GOT3 (cell line): ENCODE measurements at regions not wholly inside any gene's neighbourhood (a gene's known extent, or its start where the extent isn't known, plus 50 kb on each side); places are given as distances from the start of the nearest gene placed in this dataset.

Experiments used
- DNase-seq: peaks from one replicate; lab custom pipeline; 2025; ENCODE audit warnings: mixed read lengths; lab: John Stamatoyannopoulos, UW

DNA sequence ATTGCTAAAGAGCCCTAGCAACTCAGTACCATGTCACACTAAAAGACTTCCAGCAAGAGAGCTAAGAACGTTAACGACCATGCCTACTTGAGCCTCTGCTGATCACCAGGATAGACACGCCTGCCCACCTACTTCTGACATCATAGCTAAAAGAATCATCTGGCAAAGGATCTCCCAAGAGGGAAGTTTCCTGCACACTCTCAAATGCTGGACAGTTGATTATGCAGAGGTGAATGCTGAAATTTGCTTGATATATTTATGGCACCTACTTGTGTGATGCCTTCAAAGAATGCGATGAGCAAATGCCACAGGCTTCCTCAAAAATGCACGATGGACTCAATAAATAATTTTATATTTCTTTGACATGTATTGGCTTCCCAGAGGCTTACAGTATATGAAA, 113.6 kb downstream of the GALC start:
- no peak for DNase-seq

GRCh38 chr14:87878959-87879358, 114.0 kb downstream of the GALC start:
- no peak for DNase-seq

DNA sequence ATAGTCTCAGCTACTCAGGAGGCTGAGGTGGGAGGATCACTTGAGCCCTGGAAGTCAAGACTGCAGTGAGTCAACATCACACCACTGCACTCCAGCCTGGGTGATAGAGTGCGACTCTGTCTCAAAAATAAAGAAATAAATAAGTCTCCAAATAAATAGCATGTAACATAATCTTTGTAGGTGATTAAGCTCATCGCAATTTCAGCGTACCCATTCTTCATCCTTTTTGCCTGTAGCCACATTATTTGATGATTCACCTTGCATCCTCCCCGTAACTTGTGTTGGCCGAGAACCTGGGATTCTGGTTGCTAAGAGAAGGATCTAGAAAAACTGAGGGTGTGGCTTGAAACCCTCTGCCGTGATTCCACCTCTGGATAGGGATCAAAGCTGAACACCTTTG, 115.1 kb downstream of the GALC start:
- DNase-seq: no peak

- no peak for DNase-seq
These were observed 118.3 kb downstream of the GALC start for GRCh38 chr14:87874676-87875075.

GRCh38 chr14:87873741-87874140, 119.2 kb downstream of the GALC start:
- no peak for DNase-seq

- DNase-seq: no peak
These were observed 123.1 kb downstream of the GALC start for GRCh38 chr14:87869619-87870583.

GRCh38 chr14:87868920-87869319, 124.1 kb downstream of the GALC start:
- DNase-seq: no peak

- no peak for DNase-seq
These were observed 126.9 kb downstream of the GALC start for GRCh38 chr14:87866116-87866515.

DNA sequence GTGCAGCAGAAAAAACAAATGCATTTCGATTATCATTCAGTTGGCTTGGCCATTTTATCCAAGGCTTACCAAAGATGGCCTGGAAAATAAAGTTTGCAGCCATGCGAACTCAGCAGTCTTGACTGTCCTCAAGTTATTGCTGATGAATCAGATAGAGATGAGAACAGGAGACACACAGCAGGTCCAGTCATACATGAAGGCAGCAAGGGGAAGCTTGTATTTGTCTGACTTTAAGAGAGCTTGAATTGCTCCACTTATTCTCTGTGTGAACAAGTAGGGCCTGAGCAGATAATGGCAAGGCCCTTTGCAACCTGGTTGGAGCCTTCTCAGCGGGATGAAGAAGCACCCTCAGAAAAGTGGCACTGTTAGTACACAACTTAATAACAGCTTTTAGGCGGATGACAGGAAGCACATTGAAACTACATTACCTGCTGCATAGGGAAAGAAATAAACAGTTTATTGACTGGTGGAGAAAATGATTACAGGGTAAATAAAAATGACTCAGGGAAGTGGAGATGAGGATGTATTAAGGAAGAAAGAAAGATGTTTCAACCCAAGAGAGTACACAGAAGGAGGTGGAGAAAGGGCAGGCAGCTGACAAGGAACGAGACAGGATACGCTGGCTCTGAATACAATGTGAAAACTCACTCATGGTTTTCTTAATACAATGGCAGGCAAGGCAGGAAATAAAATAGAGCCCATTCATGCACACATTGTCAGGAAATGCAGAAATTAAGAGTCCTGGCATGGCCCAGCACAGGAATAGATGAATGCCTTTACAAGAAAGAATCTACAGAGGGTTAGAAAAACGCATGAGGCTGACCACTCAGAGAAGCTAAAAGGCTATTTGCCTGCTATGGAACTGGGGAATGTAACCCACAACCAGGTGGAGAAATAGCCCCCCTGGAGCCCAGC, 128.4 kb downstream of the GALC start:
- no peak for DNase-seq

- DNase-seq: no peak
These were observed 129.9 kb downstream of the GALC start for GRCh38 chr14:87863047-87863446.

GRCh38 chr14:87852107-87852506, 140.9 kb downstream of the GALC start:
- DNase-seq: no peak

- DNase-seq: no peak
These were observed 141.8 kb downstream of the GALC start for GRCh38 chr14:87851190-87851589.

- no peak for DNase-seq
These were observed 145.7 kb downstream of the GALC start for GRCh38 chr14:87847216-87847755.

GRCh38 chr14:87840906-87841305, 152.1 kb downstream of the GALC start:
- no peak for DNase-seq

DNA sequence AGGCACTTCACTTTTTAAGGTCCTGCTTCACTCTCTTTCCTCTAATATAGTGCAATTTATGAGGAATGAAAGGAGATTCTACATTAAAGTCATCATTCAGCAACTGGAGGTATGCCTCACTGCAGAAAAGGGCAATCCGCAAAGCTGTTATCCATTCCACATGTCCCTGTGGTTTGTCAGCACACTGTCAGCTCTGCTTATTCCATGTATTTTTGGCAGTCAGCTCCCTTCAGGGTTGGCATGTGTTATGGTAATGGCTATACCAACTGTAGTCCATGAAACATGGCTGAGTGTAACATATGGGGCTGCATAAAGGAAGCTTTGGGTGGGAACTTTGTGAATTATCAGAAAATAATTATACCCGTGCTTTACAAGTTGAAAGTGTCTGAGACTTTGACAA, 154.1 kb downstream of the GALC start:
- no peak for DNase-seq

DNA sequence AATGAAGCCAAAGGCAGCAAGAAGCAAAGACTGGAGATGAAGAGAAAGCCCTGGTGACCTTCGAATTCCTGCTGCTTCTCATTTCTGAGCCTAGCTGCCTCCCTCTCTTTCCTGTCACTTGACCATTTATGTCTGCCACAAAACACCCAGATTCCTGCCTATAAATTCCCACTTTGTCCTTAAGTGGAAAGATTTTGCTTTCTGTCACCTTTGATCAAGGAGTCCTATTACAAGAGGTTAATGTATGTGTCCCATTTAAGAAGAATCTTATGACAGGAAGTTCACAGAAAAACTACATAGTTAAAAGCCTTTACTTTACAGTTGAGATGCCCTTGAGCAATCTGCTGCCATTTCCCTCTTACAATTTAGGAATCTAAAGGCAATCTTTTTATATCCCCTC, 155.7 kb downstream of the GALC start:
- DNase-seq: no peak

DNA sequence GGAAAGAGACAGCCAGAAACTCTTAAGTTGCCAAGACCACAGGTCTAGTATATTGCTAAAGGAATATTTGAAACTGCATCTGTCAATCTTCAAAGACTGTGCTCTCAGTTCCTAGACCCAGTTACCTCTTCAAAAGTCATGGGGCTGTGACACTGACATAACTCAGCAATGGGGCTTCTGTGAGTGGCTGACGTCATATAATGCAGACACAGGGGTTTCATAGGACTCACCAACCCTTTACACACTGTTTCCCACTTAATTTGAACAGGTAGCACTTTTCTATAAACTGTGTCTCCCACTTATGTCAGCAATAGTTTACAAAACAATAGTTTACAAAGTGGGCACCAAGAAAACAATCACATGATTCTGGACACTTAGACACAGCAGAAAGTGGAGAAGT, 158.4 kb downstream of the GALC start:
- DNase-seq: no peak

DNA sequence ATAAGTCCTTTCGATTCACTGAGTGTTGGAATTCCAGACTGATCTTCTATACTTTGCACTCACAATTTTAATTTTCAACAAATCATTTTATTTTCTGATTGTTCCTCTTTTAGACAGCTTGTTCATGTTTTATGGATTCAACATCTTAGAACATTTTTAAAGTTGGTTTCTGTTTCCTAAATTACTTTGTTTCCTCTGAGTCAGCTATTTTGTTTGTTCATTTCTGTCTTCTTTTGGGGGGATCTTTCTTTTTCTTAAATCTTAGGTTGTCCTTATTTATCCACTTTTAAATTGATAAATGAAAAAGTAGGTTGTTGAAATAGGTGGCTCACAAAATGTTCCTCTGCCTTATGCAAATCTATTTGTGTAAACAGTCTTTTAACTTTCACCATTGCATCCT, 160.0 kb downstream of the GALC start:
- DNase-seq: no peak

GRCh38 chr14:87830443-87831096, 162.4 kb downstream of the GALC start:
- no peak for DNase-seq

DNA sequence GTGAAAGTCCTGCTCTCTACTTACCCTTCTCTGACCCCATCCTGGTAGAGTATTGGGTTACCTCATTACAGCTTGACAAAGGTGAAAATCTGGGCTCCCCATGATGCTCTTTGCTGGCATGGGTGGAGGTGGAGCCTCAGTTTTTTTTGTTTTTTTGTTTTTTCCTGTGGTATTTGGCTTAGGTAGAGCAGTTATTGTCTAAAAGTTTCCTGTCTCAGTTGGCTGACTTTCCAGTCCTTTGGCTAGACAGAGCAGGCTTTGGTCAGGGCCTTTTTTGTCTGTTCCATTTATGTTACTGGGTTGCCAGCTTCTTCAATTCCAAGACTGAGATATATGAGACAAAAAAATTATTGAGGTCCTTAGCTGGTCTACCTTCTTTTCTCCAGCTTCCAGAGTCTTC, 163.4 kb downstream of the GALC start:
- DNase-seq: no peak

GRCh38 chr14:87824266-87824665, 168.7 kb downstream of the GALC start:
- no peak for DNase-seq

- DNase-seq: no peak
These were observed 176.6 kb downstream of the GALC start for GRCh38 chr14:87816416-87816815.
